GM12874 (cell line): ENCODE measurements at regions not wholly inside any gene's neighbourhood (a gene's known extent, or its start where the extent isn't known, plus 50 kb on each side); places are given as distances from the start of the nearest gene placed in this dataset.

Experiments
- TF ChIP-seq, protein P1 (sequence below): IDR thresholded peaks from 2 replicates; pipeline ENCODE4 v1.5.1; 2011; ENCODE audit warnings: low read depth, mild to moderate bottlenecking, control low read depth, low read length, moderate library complexity; ENCODE audit not compliant: insufficient read depth

DNA sequence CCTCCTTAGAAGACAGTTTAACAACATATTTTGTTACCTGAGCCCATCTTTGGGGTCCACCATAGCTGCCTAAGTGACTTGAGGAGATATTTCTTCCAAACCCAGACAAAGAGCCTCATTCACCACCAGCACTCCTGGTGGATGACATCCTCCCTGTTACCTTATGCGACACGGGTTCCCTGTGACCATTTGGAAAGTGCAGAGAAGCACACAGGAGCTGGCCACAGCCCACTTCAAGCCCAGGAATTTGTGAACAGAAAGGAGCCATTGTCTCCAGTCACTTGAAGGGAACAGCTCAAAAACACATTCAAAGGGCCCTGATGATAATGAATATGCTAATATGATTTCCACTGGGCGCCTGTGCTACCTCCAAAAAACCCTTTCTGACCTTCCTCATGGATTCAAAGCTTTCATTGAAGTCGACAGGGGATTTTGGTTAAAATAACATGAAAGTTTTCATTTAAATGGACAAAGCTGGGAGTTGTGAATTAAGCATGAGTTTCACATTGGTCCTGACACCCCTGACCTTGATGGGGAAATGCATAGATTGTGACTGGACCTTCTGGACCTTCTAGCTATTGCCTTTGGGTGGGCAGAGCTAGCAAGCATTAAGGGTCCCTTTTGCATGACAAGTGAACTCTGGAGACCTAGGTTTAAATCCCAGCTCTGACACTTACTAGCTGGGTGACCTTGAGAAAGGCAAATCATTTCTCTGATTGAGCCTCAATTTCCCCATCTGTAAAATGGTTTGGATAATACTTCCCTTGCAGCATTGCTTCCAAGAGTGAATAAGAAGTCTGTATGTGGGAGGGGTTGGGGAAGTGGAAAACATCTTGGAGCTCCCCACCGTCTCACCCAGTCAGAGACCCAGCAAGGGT is 83.3 kb upstream of the SIRPA start:
- TF ChIP-seq, protein P1, sequence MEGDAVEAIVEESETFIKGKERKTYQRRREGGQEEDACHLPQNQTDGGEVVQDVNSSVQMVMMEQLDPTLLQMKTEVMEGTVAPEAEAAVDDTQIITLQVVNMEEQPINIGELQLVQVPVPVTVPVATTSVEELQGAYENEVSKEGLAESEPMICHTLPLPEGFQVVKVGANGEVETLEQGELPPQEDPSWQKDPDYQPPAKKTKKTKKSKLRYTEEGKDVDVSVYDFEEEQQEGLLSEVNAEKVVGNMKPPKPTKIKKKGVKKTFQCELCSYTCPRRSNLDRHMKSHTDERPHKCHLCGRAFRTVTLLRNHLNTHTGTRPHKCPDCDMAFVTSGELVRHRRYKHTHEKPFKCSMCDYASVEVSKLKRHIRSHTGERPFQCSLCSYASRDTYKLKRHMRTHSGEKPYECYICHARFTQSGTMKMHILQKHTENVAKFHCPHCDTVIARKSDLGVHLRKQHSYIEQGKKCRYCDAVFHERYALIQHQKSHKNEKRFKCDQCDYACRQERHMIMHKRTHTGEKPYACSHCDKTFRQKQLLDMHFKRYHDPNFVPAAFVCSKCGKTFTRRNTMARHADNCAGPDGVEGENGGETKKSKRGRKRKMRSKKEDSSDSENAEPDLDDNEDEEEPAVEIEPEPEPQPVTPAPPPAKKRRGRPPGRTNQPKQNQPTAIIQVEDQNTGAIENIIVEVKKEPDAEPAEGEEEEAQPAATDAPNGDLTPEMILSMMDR, result no peak

DNA sequence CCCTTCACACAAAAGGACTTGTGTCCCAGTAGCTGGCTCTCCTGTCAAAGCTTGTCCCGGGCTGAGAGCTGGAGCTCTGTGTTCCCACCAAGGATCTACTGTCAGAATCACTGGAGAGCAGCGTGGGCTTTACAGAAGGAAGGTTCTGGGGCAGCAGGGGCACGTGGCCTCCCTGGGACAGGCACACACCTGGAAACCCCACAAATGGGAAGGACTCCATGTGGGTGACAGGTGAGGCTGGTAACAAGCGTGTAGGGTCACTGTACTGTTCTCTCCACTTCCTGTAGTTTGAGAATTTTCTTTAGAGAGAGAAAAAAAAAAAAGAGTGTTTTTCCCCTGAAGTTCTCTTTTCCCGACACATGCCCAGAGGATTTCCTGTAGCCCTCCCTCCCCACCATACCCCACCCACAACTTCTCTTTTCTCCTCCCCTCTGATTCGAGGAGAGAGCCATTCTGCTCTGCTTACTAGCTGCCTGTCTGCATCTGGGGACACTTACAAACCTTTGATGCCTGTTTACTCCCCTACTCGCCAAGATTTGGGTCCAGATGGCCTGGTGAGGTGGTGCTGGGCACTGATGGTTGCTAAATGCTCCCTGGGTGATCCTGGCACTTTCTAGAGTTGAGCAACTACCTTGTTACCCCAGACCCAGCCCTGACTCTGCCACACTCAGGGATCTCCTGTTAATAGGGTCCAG is 84.1 kb upstream of the SIRPA start:
- TF ChIP-seq, protein P1, result no peak

DNA sequence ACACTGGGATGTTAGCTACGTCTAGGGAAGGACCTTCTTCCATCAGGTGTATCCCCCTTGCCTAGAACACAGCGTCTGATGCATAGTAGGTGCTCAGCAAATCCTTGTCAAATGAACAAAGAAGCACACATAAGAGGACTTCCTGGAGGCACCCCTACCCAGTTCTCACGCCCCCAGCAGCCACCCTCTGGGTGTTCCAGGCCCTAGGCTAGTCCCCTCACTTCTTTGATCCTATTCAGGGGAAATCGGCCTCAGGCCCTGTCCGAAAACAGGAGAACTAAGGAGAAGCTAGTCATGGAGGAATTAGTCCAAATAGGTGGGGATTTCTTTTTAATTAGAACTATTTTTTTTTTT is 84.7 kb upstream of the SIRPA start:
- TF ChIP-seq, protein P1, result no peak

DNA sequence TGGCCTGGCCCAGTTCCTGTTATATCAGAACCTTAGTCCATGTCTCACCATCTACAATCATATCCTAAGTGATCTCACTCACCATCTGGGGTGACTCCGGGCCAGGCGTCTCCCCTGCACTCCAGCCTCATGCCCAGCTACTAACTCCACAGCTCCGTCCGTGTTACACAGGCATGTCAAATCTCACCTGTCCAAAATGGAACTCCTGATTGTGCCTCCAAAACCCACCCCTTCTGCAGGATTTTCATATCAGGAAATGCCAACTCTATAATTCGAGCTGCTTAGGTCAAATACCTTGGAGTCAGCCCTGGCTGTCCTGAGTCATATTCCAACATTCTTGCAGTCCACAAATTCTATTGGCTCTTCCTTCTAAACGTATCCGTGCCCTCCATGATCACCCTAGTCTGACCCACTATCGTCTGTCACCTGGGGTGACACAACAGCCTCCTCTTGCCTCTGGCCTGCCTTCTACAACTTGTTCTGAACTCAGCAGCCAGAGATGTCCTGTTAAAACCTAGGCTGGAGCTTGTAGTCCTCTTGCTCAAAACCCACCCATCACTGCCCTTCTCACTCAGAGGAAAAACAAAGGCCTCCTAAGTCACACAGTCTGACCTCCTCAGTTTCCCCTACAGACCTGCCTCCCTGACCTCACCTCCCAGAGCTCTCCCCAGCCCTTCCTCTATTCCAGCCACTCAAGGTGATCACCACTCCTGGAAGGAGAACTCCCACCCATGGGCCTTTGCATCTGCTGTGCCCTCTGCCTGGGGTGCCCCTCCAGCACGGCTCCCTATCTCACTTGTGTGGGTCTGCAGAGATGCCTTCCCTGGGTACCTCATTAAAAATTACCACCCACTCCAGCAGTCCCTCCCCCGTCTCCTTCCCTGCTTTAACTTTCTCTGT is 85.3 kb upstream of the SIRPA start:
- TF ChIP-seq, protein P1, result no peak

DNA sequence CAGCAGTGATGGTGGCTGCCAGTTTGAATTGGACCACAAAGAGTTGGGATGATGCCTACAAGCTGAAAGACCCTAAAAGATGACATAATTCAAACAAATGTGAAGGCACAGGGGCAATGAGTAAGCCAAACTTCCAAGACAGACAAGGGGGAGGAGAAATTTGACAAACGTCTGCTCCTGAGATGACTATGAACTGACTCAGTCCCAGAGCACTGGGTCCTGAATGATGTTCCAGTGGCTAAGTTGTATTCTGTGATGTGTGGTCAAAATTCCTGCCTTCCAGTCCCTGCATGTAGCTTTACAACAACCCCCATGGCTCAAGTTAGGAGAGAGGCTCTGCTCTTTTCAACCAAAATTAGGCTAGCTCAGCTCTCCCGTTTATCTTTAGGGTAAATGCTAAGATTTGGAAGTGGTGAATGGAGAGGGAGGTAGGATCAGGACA is 86.1 kb upstream of the SIRPA start:
- TF ChIP-seq, protein P1, result no peak

DNA sequence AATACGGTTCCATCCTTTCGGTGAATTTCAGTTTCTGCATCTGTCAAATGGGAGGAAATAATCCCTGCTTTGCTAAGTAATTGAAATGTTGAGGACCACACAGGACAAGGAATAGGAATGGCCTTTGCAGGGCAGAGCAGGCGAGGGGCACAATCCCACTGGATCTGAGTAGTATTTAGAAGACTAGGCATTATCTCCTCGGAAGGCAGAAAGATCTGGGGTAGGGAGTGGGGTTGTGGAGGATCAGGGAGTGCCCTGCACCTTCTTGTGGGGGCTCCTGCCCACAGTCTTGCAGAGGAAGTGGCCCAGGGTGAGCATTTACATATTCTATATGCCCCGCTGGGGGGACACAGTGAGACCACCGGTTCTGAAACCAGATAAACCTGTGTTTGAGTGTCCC is 87.1 kb upstream of the SIRPA start:
- TF ChIP-seq, protein P1, result no peak

DNA sequence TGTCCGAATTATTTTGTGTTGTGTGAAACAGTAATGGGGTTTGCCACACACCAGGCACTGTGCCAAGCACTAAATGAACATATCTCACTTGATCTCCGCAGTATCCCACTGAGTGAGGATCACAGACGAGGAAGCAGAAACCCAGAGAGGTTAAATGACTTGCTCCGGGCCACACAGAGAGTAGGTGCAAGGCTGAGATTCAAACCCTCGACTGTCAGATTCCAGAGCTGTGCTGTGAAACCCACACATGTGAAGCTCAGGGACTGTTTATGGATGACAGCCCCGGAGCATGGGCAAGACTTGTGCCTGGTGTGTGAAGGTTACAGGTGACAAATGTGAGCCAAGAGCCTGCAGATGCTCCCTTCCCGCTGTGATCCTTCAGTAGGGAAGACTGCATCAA is 87.8 kb upstream of the SIRPA start:
- TF ChIP-seq, protein P1, result no peak
